H1 (cell line): ENCODE measurements at regions not wholly inside any gene's neighbourhood (a gene's known extent, or its start where the extent isn't known, plus 50 kb on each side); places are given as distances from the start of the nearest gene placed in this dataset.

Experiments used
- CTCF ChIA-PET: fragments of 300-600 bp; sonication (Branson Sonifier 250); formaldehyde crosslinking; loops from one replicate; lab custom pipeline; 2021; ENCODE audit not compliant: partially characterized antibody; lab: Charles Lee
- POLR2A ChIA-PET: fragments of 300-600 bp; sonication (Branson Sonifier 250); formaldehyde crosslinking; loops from one replicate; lab custom pipeline; 2021; ENCODE audit warnings: inconsistent platforms; ENCODE audit not compliant: partially characterized antibody; lab: Charles Lee
- DNase-seq, 2 experiments: peaks; one replicate each; pipeline versions ENCODE4 v3.0.0 to v3.0.0-alpha.2; 2010 to 2022; ENCODE audit warnings: low spot score in 2 of 2, low read depth in 1 of 2, mixed read lengths in 1 of 2
- FAIRE-seq: peaks from 2 replicates; lab custom pipeline; 2011; peaks lifted over from hg19 to GRCh38; lab: Jason Lieb, UNC
- H2AFZ ChIP-seq: 2 replicates; pipeline ENCODE4 v1.8.1; 2012; ENCODE audit warnings: low read length, inconsistent platforms
- H2AK5ac ChIP-seq: 2 replicates; pipeline ENCODE4 v1.6.1; 2013; ENCODE audit warnings: low read depth, low read length
- H2BK120ac ChIP-seq: replicated peaks from 2 replicates; pipeline ENCODE3; 2013; ENCODE audit warnings: low read depth, low read length, inconsistent platforms
- H2BK12ac ChIP-seq: 2 replicates; pipeline ENCODE4 v1.6.1; 2013; ENCODE audit warnings: low read depth, low read length
- H2BK15ac ChIP-seq: 2 replicates; pipeline ENCODE4 v1.6.1; 2013; ENCODE audit warnings: low read length
- H2BK20ac ChIP-seq: 2 replicates; pipeline ENCODE4 v1.6.1; 2013; ENCODE audit warnings: low read length
- H2BK5ac ChIP-seq: 2 replicates; pipeline ENCODE4 v1.6.1; 2013; ENCODE audit warnings: low read depth, low read length
- H3K14ac ChIP-seq: 2 replicates; pipeline ENCODE4 v1.6.1; 2013; ENCODE audit warnings: inconsistent platforms; ENCODE audit not compliant: insufficient read length
- H3K18ac ChIP-seq: 2 replicates; pipeline ENCODE4 v1.6.1; 2013; ENCODE audit warnings: low read length; ENCODE audit errors: extremely low read depth
- H3K23ac ChIP-seq: 2 replicates; pipeline ENCODE4 v1.6.1; 2013; ENCODE audit warnings: inconsistent platforms; ENCODE audit not compliant: insufficient read length
- H3K23me2 ChIP-seq: 2 replicates; pipeline ENCODE4 v1.6.1; 2013; ENCODE audit warnings: low read depth, low read length
- H3K27ac ChIP-seq: 2 replicates; pipeline ENCODE4 v1.6.1; 2011; ENCODE audit warnings: low read depth, low read length, inconsistent platforms
- H3K27me3 ChIP-seq, 4 experiments: replicated peaks in 1 of 4; 1 replicate in 1 of 4; 2 replicates in 3 of 4; pipeline versions ENCODE4 v1.6.1 to v1.8.1; 2011 to 2013; ENCODE audit warnings: low read length in 3 of 4, mild to moderate bottlenecking in 3 of 4, inconsistent platforms in 2 of 4, mixed read lengths in 2 of 4, moderate library complexity in 1 of 4; ENCODE audit not compliant: control insufficient read depth in 3 of 4, insufficient read depth in 3 of 4; ENCODE audit errors: extremely low read depth in 1 of 4
- H3K36me3 ChIP-seq, 4 experiments: 2 replicates each; pipeline versions ENCODE4 v1.6.1 to v1.8.1; 2011 to 2013; ENCODE audit warnings: mild to moderate bottlenecking in 4 of 4, low read length in 3 of 4, moderate library complexity in 2 of 4, control low read depth in 1 of 4, inconsistent platforms in 1 of 4; ENCODE audit not compliant: insufficient read depth in 4 of 4, control insufficient read depth in 2 of 4
- H3K4ac ChIP-seq: replicated peaks from 2 replicates; pipeline ENCODE3; 2013; ENCODE audit warnings: low read length, low read depth, mixed read lengths, inconsistent platforms; ENCODE audit not compliant: insufficient read length
- H3K4me1 ChIP-seq, 4 experiments: replicated peaks in 1 of 4; 1 replicate in 1 of 4; 2 replicates in 3 of 4; pipeline versions ENCODE4 v1.6.1 to v1.8.1; 2011 to 2013; ENCODE audit warnings: low read length in 3 of 4, inconsistent platforms in 2 of 4, mixed read lengths in 1 of 4; ENCODE audit not compliant: insufficient read depth in 4 of 4, control insufficient read depth in 3 of 4
- H3K4me2 ChIP-seq, 2 experiments: 2 replicates each; pipeline versions ENCODE4 v1.6.1 to v1.8.1; 2011 to 2013; ENCODE audit warnings: low read depth in 2 of 2, low read length in 2 of 2, control low read depth in 1 of 2, inconsistent platforms in 1 of 2, mild to moderate bottlenecking in 1 of 2; ENCODE audit not compliant: insufficient read depth in 1 of 2
- H3K4me3 ChIP-seq, 4 experiments: fragments of 200-600, 300-600 bp in 1 of 4; sonication (generic), shearing (Covaris generic), sonication (Bioruptor Twin) in 1 of 4; 2 replicates each; pipeline versions ENCODE4 v1.5.1 to v1.8.1; 2011 to 2016; ENCODE audit warnings: low read length in 4 of 4, low read depth in 3 of 4, control low read depth in 2 of 4, inconsistent platforms in 2 of 4, mild to moderate bottlenecking in 2 of 4, mixed read lengths in 1 of 4, moderate library complexity in 1 of 4; ENCODE audit not compliant: insufficient read depth in 2 of 4; ENCODE audit errors: extremely low read depth in 1 of 4
- H3K56ac ChIP-seq: replicated peaks from 2 replicates; pipeline ENCODE3; 2013; ENCODE audit warnings: low read depth, mild to moderate bottlenecking, mixed read lengths, low read length, inconsistent platforms; ENCODE audit not compliant: insufficient read length
- H3K79me1 ChIP-seq: 2 replicates; pipeline ENCODE4 v1.6.1; 2013; ENCODE audit warnings: low read depth, low read length, control low read depth
- H3K79me2 ChIP-seq, 2 experiments: 2 replicates each; pipeline versions ENCODE4 v1.6.1 to v1.8.1; 2012 to 2013; ENCODE audit warnings: low read length in 2 of 2, mild to moderate bottlenecking in 2 of 2, inconsistent platforms in 1 of 2; ENCODE audit not compliant: insufficient read depth in 2 of 2, control insufficient read depth in 1 of 2
- H3K9ac ChIP-seq, 4 experiments: replicated peaks in 1 of 4; 1 replicate in 1 of 4; 2 replicates in 3 of 4; pipeline versions ENCODE4 v1.6.1 to v1.8.1; 2011 to 2013; ENCODE audit warnings: low read depth in 3 of 4, low read length in 3 of 4, control low read depth in 2 of 4, mild to moderate bottlenecking in 2 of 4, moderate library complexity in 2 of 4, inconsistent platforms in 1 of 4; ENCODE audit errors: extremely low read depth in 1 of 4
- H3K9me3 ChIP-seq, 2 experiments: 2 replicates each; pipeline versions ENCODE4 v1.6.1 to v1.8.1; 2012 to 2013; ENCODE audit warnings: mild to moderate bottlenecking in 2 of 2, moderate library complexity in 2 of 2, control low read depth in 1 of 2, inconsistent platforms in 1 of 2, low read depth in 1 of 2, low read length in 1 of 2, mixed read lengths in 1 of 2; ENCODE audit not compliant: insufficient read depth in 2 of 2
- H4K20me1 ChIP-seq, 2 experiments: replicated peaks in 1 of 2; 2 replicates each; pipeline versions ENCODE3 to v1.8.1; 2011 to 2013; ENCODE audit warnings: inconsistent platforms in 2 of 2, low read length in 2 of 2, mild to moderate bottlenecking in 1 of 2; ENCODE audit not compliant: insufficient read depth in 2 of 2, control insufficient read depth in 1 of 2
- H4K5ac ChIP-seq: 2 replicates; pipeline ENCODE4 v1.6.1; 2013; ENCODE audit warnings: low read length, low read depth, mixed read lengths, inconsistent platforms; ENCODE audit not compliant: insufficient read length
- H4K8ac ChIP-seq: 2 replicates; pipeline ENCODE4 v1.8.0; 2013; ENCODE audit warnings: mild to moderate bottlenecking, moderate library complexity, low read length, inconsistent platforms; ENCODE audit not compliant: insufficient read depth; ENCODE audit errors: extremely low read depth
- H4K91ac ChIP-seq: replicated peaks from 2 replicates; pipeline ENCODE3; 2013; ENCODE audit warnings: low read length, mixed read lengths, inconsistent platforms; ENCODE audit not compliant: insufficient read length
- ATF2 ChIP-seq: IDR thresholded peaks from 2 replicates; pipeline ENCODE4 v1.6.1; 2012; ENCODE audit warnings: low read length, inconsistent platforms
- CBX5 ChIP-seq: fragments of 300-800, 300-1000 bp; sonication (generic); IDR thresholded peaks from 2 replicates; pipeline ENCODE4 v1.7.1; 2016; ENCODE audit warnings: antibody characterized with exemption, low read length, low read depth
- GABPA ChIP-seq: IDR thresholded peaks from 2 replicates; pipeline ENCODE4 v1.6.1; 2011; ENCODE audit warnings: mild to moderate bottlenecking, low read length, moderate library complexity, borderline replicate concordance; ENCODE audit not compliant: insufficient read depth
- PHF8 ChIP-seq: fragments of 200-600 bp; sonication (generic); conservative IDR thresholded peaks from 2 replicates; pipeline ENCODE4 v1.7.1; 2012; ENCODE audit warnings: low read depth, mild to moderate bottlenecking, inconsistent platforms, low read length, moderate library complexity
- RNF2 ChIP-seq: fragments of 200-900, 300-1000 bp; sonication (generic); IDR thresholded peaks from 2 replicates; pipeline ENCODE4 v1.7.1; 2016; ENCODE audit warnings: borderline replicate concordance, low read depth, mild to moderate bottlenecking, antibody characterized with exemption, low read length; ENCODE audit not compliant: poor library complexity, severe bottlenecking; ENCODE audit errors: missing control alignments
- SIN3A ChIP-seq, 2 experiments: IDR thresholded peaks in 1 of 2; conservative IDR thresholded peaks in 1 of 2; 2 replicates each; pipeline ENCODE4 v1.6.1; 2011 to 2012; ENCODE audit warnings: low read length in 2 of 2, improper control_type of control experiment in 1 of 2, low read depth in 1 of 2, mild to moderate bottlenecking in 1 of 2
- SIX5 ChIP-seq: IDR thresholded peaks from 2 replicates; pipeline ENCODE4 v1.6.1; 2011; ENCODE audit warnings: mild to moderate bottlenecking, low read depth, low read length
- SUZ12 ChIP-seq: fragments of 200-600 bp; sonication (generic); IDR thresholded peaks from 2 replicates; pipeline ENCODE4 v1.6.1; 2012; ENCODE audit warnings: mild to moderate bottlenecking, inconsistent platforms, low read length, moderate library complexity, mixed read lengths
- WGBS, 2 experiments: shearing (Covaris generic) in 1 of 2; methylation state at CpG; one replicate each; pipeline versions ENCODE4 v1.1.6 to v1.1.7; 2013 to 2015; ENCODE audit warnings: low lambda C conversion rate in 2 of 2, mixed read lengths in 2 of 2, inconsistent platforms in 1 of 2, low coverage in 1 of 2, missing lambda C conversion rate in 1 of 2; ENCODE audit not compliant: insufficient replicate concordance in 2 of 2, insufficient coverage in 1 of 2, insufficient read length in 1 of 2; ENCODE audit errors: extremely low coverage in 1 of 2, missing lambda C conversion rate in 1 of 2; 5-methylcytosine and 5-hydroxymethylcytosine counted together

DNA sequence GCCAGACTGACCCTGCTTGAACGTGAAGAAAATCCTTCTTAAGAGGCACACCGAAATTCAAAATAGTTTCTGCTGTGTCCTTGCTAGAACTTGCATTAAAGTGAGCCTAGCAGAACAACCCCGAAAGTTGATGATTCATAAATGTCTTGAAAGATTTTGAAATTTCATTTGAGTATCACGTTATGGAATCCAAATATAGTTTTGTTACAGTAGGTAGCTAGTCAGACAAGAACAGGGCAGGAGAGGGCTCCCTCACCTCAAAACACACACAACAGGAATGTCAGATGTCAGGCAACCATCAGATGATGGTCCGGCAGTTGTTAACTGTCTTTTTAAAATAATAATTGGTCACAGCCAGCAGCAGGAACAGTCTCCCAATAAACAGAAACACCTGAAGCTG lies 259.6 kb upstream of the GNPDA2 start:
- Histone ChIP-seq H3K18ac (no peak overlapping the region), H2BK120ac (no peak overlapping the region), H2BK20ac (no peak overlapping the region), H3K4me3 (no peak overlapping the region), H3K14ac (no peak overlapping the region), H2BK12ac (no peak overlapping the region), H3K9ac (no peak overlapping the region), H3K27me3 (no peaks in the 10 kb centered on the region), H2BK5ac (no peak overlapping the region), H2AFZ (no peak overlapping the region), H3K23ac (no peak overlapping the region), H2BK15ac (no peak overlapping the region), H3K23me2 (no peaks in the 10 kb centered on the region), H3K9me3 (0 out of 4 replicates have a peak, but pooled peaks cover 0 to 5% of the 10 kb centered on the region in 2 experiments), H3K4me1 (no peaks in the 10 kb centered on the region), H3K79me1 (no peaks in the 10 kb centered on the region), H3K36me3 (no peaks in the 10 kb centered on the region), H4K8ac (no peak overlapping the region), H3K4ac (no peak overlapping the region), H3K79me2 (no peaks in the 10 kb centered on the region), H3K27ac (no peak overlapping the region), H3K56ac (no peak overlapping the region), H4K20me1 (no peaks in the 10 kb centered on the region), H4K5ac (no peak overlapping the region), H3K4me2 (no peak overlapping the region), H4K91ac (no peak overlapping the region), H2AK5ac (no peak overlapping the region)
- TF ChIP-seq SIX5 (no peak), PHF8 (no peak), GABPA (no peak), SIN3A (conservative IDR thresholded peaks at IDR 0.05 in 1 of 2, IDR thresholded peaks at IDR 0.05 in 1 of 2; ENCODE audit: low read depth in 1 of 2, low read length in 2 of 2) (no peak), CBX5 (no peak), RNF2 (no peak), ATF2 (no peak), SUZ12 (no peak)
- FAIRE-seq (no peak), DNase-seq (no peak)
- WGBS, 2 experiments, result 90% methylated on average over 5 of the region's 5 CpGs; no CpG with 5 or more reads in 1 of the 2 experiments
- ChIA-PET POLR2A (no interaction called here), CTCF (interaction anchor here (0.7 kb wide), 1 partner anchor 14 kb away, joined by 3 read pairs; no protein-coding TSS in a partner anchor)
